Esophagus muscularis mucosa (tissue), 4 donors: ENCODE measurements at regions not wholly inside any gene's neighbourhood (a gene's known extent, or its start where the extent isn't known, plus 50 kb on each side); places are given as distances from the start of the nearest gene placed in this dataset.

Experiments used
- DNase-seq: peaks from one replicate; pipeline ENCODE4 v3.0.0-alpha.2; 2017; ENCODE audit errors: extremely low spot score
- H3K27ac ChIP-seq, 4 donors: fragments of 200-600 bp; sonication (generic); replicated peaks in 1 of 4; 1 replicate in 3 of 4; 2 replicates in 1 of 4; pipeline ENCODE4 v1.5.1; 2016 to 2019; ENCODE audit warnings: mild to moderate bottlenecking in 1 of 4
- H3K27me3 ChIP-seq, 4 donors: fragments of 200-600 bp; sonication (generic); one replicate each; pipeline versions ENCODE4 v1.5.1 to v1.6.0; 2016 to 2019
- H3K36me3 ChIP-seq, 4 donors: fragments of 200-600 bp; sonication (generic); one replicate each; pipeline ENCODE4 v1.5.1; 2016 to 2019
- H3K4me1 ChIP-seq, 4 donors: fragments of 200-600 bp; sonication (generic); one replicate each; pipeline ENCODE4 v1.5.1; 2016 to 2019
- H3K4me3 ChIP-seq, 4 donors: fragments of 200-600 bp; sonication (generic); 1 replicate in 2 of 4; 2 replicates in 2 of 4; pipeline ENCODE4 v1.5.1; 2016 to 2019; ENCODE audit warnings: mild to moderate bottlenecking in 4 of 4, moderate library complexity in 1 of 4
- H3K9me3 ChIP-seq, 4 donors: fragments of 200-600 bp; sonication (generic); 1 replicate in 3 of 4; 2 replicates in 1 of 4; pipeline ENCODE4 v1.5.1; 2016 to 2019
- EP300 ChIP-seq: sonication (generic); formaldehyde crosslinking; IDR thresholded peaks from one replicate; pipeline ENCODE4 v1.6.1; 2017; ENCODE audit warnings: antibody characterized with exemption
- POLR2A ChIP-seq: fragments of 450-650 bp; IDR thresholded peaks from one replicate; pipeline ENCODE4 v1.6.1; 2017; ENCODE audit warnings: antibody characterized with exemption, moderate library complexity, mild to moderate bottlenecking, low read depth
- POLR2AphosphoS5 ChIP-seq, 2 donors: sonication (generic); formaldehyde crosslinking; IDR thresholded peaks; one replicate each; pipeline ENCODE4 v1.6.1; 2017; ENCODE audit warnings: antibody characterized with exemption in 2 of 2
- WGBS: methylation state at CpG from one replicate; pipeline ENCODE4 v1.1.5; 2018; 5-methylcytosine and 5-hydroxymethylcytosine counted together
- intact Hi-C: fragments of 100-400 bp; cut with DNase I; formaldehyde crosslinking; loops from one replicate; pipeline ENCODE4 v1.15.1; 2023
- TF ChIP-seq, protein P1 (sequence below), 3 experiments: fragments of 200-600 bp in 2 of 3; fragments of 450-650 bp in 1 of 3; sonication (generic) in 2 of 3; IDR thresholded peaks; one replicate each; pipeline ENCODE4 v1.5.1; 2017 to 2019; ENCODE audit warnings: antibody characterized with exemption in 3 of 3, mild to moderate bottlenecking in 2 of 3, moderate library complexity in 1 of 3

DNA sequence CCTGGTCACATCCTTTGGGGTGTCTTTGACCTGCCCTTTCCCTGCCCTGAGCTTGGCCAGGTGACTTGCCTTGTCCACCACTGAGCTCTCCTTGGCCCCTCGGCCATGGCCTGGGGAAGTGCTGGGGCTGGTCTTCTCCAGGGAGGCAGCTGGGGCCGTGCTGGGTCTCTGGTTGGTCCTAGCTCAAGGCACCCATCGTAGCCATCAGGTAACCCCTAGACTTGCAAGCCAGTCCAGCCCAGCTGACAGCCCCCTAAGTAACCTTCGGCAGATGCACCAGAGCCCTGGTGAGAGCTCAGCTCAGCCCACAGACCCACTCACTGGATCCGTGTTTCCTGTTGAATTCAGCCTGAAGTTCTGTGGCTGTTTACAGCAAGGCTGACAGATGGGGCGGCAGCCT, 176.2 kb upstream of the SHH start:
- Histone ChIP-seq H3K27me3 (peaks cover 0 to 24% (median 0%) of the 10 kb centered on the region in 4 donors), H3K4me1 (no peaks in the 10 kb centered on the region), H3K36me3 (no peaks in the 10 kb centered on the region), H3K4me3 (no peak overlapping the region), H3K9me3 (peaks cover 0 to 7% (median 0%) of the 10 kb centered on the region in 4 donors), H3K27ac (no peak overlapping the region)
- intact Hi-C loops, result no loop called here
- WGBS, result 69% methylated on average over 6 of the region's 6 CpGs
- TF ChIP-seq POLR2A, result no peak
- no peak for TF ChIP-seq POLR2AphosphoS5 (IDR thresholded peaks at IDR 0.05)
- TF ChIP-seq, protein P1, sequence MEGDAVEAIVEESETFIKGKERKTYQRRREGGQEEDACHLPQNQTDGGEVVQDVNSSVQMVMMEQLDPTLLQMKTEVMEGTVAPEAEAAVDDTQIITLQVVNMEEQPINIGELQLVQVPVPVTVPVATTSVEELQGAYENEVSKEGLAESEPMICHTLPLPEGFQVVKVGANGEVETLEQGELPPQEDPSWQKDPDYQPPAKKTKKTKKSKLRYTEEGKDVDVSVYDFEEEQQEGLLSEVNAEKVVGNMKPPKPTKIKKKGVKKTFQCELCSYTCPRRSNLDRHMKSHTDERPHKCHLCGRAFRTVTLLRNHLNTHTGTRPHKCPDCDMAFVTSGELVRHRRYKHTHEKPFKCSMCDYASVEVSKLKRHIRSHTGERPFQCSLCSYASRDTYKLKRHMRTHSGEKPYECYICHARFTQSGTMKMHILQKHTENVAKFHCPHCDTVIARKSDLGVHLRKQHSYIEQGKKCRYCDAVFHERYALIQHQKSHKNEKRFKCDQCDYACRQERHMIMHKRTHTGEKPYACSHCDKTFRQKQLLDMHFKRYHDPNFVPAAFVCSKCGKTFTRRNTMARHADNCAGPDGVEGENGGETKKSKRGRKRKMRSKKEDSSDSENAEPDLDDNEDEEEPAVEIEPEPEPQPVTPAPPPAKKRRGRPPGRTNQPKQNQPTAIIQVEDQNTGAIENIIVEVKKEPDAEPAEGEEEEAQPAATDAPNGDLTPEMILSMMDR (IDR thresholded peaks at IDR 0.05), result no peak
- TF ChIP-seq EP300, result no peak
- no peak for DNase-seq

DNA sequence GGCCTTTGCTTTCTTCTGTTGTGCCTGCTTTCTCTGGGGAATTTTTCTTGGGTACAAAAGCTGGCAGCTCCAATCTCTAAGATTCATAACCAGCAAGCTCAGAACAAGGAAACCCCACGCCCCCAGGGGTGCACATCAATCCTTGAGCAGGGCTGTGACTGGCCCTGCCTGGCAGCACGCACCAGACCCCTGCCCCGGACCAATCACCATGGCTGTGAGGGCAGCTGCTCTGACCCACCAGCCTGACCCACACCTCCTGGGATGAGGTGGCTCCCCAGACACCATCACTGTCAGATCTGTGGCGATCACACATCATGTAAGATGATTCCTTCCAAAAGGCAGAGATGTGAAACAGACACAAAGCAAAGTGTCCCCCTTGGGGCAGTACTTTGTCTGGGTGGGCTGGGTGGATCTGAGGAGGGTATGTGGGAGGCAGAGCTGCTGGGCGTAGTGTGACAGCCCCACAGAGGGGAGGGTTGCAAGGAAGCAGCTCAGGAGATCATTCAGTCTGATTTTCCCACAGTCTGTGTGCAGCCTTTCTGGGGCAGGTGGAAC, 175.5 kb upstream of the SHH start:
- WGBS, result 70% methylated on average over 3 of the region's 5 CpGs
- no peak for TF ChIP-seq POLR2AphosphoS5 (IDR thresholded peaks at IDR 0.05)
- no peak for TF ChIP-seq POLR2A
- TF ChIP-seq, protein P1 (IDR thresholded peaks at IDR 0.05), result no peak
- TF ChIP-seq EP300, result no peak
- Histone ChIP-seq H3K27ac (no peak overlapping the region), H3K9me3 (peaks cover 0 to 7% (median 0%) of the 10 kb centered on the region in 4 donors), H3K36me3 (no peaks in the 10 kb centered on the region), H3K4me3 (no peak overlapping the region), H3K27me3 (peaks cover 0 to 30% (median 0%) of the 10 kb centered on the region in 4 donors), H3K4me1 (no peaks in the 10 kb centered on the region)
- intact Hi-C loops, result no loop called here
- no peak for DNase-seq

DNA sequence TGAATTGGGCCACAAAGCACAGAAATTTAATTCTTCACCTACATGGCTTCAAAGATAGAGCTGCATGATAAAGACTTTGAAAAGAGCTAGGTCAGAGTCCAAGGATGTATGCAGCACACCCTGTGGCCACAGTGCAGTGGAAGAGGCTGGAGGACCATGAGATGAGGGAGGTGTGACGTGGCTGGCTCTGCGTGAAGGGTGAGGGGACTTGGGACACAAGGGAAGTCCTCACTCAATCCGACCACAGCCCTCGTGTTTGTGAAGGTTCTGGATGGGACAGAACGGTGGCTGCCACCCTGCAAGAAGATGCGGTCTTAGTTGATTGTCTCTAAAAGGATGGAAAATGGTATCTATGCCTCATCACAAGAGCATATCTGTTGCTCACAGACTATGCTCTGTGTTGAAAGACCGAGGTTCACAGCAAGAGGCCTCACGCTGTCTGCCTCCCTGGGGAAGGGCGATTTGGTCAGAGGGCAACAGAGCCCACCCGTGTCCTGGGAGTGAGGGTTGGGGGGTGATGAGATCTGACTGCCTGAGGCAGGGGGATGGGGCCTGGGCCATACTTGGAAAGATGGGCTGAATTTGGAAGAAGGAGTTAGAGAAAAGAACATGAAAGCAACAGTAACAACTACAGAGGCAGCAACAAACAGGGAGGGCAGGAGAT, 174.4 kb upstream of the SHH start:
- Histone ChIP-seq H3K4me3 (no peak overlapping the region), H3K27me3 (peaks cover 0 to 37% (median 0%) of the 10 kb centered on the region in 4 donors), H3K4me1 (no peaks in the 10 kb centered on the region), H3K9me3 (peaks cover 0 to 7% (median 0%) of the 10 kb centered on the region in 4 donors), H3K36me3 (no peaks in the 10 kb centered on the region), H3K27ac (no peak overlapping the region)
- 85% methylated on average over 10 of the region's 10 CpGs for WGBS
- intact Hi-C loops, result no loop called here
- TF ChIP-seq EP300, result no peak
- no peak for TF ChIP-seq POLR2A
- no peak for TF ChIP-seq POLR2AphosphoS5 (IDR thresholded peaks at IDR 0.05)
- TF ChIP-seq, protein P1 (IDR thresholded peaks at IDR 0.05), result no peak
- no peak for DNase-seq

DNA sequence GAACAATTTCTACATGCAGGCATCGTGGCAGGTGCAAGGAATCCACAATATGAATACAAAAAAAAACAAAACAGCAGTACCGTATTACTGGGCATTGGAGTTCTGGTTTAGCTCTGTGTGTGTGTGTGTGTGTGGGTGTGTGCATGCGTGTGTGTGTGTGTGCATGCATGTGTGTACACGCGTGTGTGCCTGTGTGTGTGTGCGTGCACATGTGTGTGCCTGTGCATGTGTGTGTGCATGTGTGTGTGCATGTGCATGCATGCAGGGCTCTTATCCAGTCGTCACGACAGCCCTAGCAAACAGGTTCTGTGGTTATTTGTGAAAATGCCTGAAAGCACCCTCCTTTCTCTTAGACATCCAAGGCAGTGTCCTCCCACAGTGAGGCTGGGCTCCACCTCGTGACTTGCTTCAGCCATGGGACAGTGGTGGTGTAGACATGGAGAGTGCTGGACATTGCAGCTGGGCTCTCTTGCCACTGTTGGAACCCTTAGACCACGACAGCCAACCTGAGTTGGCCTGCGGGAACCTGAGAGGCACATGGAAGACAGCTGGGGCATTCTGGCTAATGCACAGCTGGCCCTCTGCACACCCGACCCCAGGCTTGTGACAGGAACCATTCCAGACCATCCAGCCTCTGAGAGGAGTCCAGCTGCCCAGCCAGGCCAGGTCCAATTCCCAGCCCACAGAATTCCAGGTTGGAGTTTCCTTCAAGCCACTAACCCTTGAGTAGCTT, 173.4 kb upstream of the SHH start:
- intact Hi-C loops, result no loop called here
- TF ChIP-seq EP300, result no peak
- TF ChIP-seq POLR2A, result no peak
- TF ChIP-seq, protein P1 (IDR thresholded peaks at IDR 0.05), result no peak
- TF ChIP-seq POLR2AphosphoS5 (IDR thresholded peaks at IDR 0.05), result no peak
- no peak for DNase-seq

More for the DNA sequence above, 173.4 kb upstream of the SHH start:
- peaks cover 0 to 7% (median 0%) of the 10 kb centered on the region in 4 donors for H3K9me3 ChIP-seq
- no peak overlapping the region for H3K4me3 ChIP-seq
- 94% methylated on average over 7 of the region's 12 CpGs for WGBS
- H3K27ac ChIP-seq, result no peak overlapping the region
- no peaks in the 10 kb centered on the region for H3K4me1 ChIP-seq
- peaks cover 0 to 41% (median 0%) of the 10 kb centered on the region in 4 donors for H3K27me3 ChIP-seq
- H3K36me3 ChIP-seq, result no peaks in the 10 kb centered on the region
